GM18520 (cell line): ENCODE measurements at regions not wholly inside any gene's neighbourhood (a gene's known extent, or its start where the extent isn't known, plus 50 kb on each side); places are given as distances from the start of the nearest gene placed in this dataset.

Experiments used
- ATAC-seq: cut with Tn5 transposase; IDR thresholded peaks from one replicate; pipeline ENCODE4 v1.9.1; 2021; ENCODE audit not compliant: unreplicated experiment

DNA sequence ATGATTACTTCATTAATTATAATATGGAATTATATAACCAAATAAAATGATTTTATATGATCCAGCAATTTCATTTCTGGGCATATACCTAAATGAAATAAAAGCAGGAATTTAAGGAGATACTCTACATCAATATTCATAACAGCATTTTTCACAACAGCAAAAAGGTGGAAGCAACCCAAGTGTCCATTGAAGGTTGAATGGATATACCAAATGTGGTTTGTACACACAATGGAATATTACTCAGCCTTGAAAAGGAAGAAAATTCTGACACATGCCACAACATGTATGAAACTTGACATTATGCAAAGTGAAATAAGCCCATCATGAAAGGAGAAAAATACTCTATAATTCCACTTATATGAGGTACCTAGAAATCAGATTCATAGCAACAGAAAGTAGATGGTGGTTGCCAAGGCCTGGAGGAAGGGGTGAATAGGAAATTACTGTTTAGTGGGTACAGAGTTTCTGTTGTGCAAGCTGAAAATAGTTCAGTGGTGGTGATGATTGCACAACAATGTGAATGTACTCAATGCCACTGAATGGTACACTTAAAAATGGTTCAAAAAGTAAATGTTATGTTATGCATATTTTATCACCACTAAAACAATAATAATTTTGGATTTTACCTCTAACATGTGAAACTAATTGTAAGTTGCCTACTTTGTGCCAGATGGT, 471.5 kb downstream of the SPRY1 start:
- ATAC-seq = no peak

DNA sequence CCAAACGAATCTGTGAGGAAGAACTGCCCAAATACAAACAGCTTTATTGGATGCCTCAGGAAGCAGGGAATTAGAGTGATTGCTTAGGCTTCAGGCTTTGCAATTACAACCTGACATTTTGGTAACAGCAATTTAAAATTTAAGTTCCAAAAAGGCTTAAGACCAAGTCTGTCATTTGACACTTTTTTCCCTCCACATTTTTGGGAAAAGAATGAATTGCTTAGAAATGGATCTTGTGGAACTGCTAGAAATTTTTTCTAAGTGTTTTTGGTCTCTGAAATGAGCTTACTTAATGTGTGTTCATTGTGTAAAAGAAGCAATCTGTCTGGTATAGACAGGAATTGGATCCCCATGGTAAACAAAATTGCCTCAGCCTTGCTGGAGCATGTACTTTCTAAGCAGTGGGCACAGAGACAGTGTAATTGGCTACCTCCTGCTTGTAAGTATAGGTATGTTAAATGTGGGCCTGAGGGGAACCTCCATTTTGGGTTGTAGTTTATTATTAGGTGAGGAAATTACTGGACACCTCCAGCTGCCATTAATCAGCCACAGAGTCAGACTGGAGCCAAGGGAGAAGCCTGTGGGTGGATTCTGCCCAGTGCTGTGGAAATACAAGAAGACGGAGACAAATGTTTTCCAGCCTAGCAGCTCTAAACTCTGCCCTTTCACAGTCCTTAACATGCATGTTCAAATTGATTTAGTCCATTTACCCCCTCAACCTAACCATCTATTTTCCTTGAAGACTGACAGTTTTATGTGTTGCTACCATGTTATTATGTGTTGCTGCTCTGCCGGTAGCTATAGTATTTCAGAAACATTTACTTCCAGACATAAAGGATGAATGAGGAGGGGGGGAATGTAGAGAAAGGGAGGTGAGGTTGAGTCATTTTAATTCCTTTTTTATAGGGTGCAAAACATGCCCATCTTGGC, 473.0 kb downstream of the SPRY1 start:
- ATAC-seq = no peak

DNA sequence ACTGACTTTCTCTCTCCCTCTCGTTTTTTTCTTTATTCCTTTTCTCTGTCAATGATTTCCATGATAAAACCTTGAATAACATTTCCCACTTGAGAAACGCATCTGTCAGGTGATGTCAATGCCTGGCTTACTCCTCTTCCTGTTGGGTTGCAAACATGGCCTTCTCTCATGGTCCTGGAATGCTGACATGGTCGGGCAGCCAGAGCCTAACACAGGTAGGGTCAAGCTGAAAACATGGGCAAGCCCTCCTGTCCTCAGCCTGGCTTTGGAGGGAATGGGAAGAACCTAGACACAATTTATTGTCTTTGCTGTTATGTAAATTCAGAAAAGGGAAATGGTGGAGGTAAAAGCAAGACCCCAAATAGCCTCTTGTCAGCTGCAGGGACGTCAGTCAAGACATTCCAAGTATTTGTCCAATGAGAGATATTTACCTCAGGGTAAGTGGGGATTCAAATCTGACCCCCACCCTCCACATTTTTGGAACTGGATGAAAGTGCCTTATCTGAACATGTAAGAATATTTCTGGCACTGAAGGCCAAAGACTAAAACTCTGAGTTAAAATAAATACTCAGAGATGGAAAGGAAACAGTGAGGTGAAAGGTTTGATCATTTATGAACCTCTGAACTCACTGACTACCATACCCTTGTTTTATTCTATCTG, 473.8 kb downstream of the SPRY1 start:
- no peak for ATAC-seq

- no peak for ATAC-seq
Observed at GRCh38 chr4:123871341-123871740, 474.7 kb downstream of the SPRY1 start.

GRCh38 chr4:123874063-123874462, 477.5 kb downstream of the SPRY1 start:
- no peak for ATAC-seq

DNA sequence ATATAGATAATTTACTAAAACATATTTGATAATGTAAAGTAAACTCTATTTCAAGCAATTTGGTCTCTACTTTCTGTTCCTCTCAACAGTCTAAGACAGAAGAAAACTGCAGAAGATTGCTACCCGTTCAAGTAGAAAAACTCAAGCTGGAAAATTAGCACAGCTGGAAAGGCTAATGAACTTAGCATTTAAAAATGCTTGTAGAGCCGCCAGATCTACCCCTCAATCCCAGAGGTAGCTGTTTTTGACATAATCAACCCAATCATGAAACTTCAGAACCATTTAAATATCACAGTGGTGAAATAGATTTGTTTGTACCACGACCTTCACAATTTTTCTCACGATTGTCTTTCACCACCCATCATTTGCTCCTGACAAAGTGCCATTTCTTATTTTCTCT, 479.5 kb downstream of the SPRY1 start:
- no peak for ATAC-seq

- ATAC-seq = no peak
Observed at GRCh38 chr4:123876671-123877101, 480.1 kb downstream of the SPRY1 start.

DNA sequence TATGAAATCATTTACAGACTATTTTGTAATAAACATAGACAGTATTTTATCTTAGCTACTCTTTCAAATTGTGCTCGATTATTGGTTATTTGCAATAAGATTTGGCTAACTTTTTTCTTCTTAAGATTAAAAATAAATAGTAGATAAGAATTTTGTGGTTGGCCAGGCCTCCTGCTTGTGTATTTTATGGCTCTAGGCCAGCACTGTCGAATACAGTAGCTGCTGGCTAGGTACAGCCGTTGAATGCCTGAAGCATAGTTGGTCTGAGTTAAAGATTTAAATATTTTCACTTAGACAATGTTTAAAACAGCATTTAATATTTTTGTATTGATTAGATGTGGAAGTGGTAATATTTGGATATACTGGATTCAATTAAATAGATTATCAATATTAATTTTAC, 481.0 kb downstream of the SPRY1 start:
- no peak for ATAC-seq

- no peak for ATAC-seq
Observed at GRCh38 chr4:123878976-123879375, 482.4 kb downstream of the SPRY1 start.

GRCh38 chr4:123880631-123881030, 484.0 kb downstream of the SPRY1 start:
- ATAC-seq = no peak

DNA sequence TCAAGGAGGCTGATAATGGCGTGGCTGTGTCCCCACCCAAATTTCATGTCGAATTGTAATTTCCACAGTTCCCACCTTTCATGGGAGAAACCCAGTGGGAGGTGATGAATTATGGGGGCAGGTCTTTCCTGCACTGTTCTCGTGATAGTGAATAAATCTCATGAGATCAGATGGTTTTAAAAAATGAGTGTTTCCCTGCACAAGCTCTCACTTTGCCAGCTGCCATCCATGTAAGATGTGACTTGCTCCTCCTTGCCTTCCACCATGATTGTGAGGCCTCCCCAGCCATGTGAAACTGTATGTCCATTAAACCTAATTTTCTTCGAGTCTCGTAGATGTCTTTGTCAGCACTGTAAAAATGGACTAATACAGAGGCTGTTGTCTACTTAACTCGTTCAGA, 488.3 kb downstream of the SPRY1 start:
- no peak for ATAC-seq

GRCh38 chr4:123889507-123889906, 492.9 kb downstream of the SPRY1 start:
- ATAC-seq = no peak

DNA sequence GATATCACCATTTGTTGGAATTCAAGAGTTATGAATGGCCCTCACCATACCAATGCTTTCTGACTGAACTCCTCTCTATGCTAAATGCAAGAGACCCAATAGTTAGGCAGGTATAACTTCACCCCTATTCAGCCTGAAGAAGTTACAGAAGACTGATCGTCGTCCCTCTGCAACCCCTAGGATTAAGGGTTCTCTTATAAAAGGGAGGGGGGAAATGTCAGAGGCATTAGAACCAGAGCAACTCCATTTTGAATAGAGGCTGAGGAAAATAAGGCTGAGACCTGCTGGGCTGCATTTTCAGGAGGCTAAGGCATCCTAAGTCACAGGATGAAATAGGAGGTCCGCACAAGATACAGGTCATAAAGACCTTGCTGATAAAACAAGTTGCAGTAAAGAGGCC, 494.3 kb downstream of the SPRY1 start:
- no peak for ATAC-seq

- no peak for ATAC-seq
Observed at GRCh38 chr4:123891881-123892280, 495.3 kb downstream of the SPRY1 start.

DNA sequence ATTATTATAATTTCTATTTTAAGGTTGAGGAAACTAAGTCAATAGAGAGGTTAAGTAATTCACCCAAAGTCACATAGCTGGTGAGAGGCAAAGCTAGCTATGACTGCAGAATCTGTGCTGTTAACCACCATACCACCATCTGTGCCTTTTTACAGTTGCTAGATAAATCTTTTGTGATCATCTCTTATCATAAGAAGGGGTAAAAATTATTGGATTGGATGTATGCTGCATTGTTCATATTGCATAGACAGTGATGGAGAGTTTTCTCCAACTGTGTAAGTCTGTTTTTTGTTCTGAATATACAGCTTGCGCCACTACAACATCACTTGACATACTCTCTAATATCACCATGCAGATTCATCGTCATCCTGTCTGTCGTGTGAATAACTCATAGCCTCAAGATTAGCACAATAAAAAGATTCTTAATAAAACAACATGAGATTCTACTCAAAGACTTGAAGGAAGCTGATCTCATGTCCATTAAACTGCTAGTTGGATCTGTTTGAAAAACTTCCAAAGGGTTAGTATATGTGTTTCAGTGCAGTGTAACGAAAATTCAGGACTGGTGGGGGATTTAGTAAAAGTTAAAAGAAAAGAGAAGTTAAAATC, 495.9 kb downstream of the SPRY1 start:
- ATAC-seq = no peak

GRCh38 chr4:123893011-123893981, 496.7 kb downstream of the SPRY1 start:
- no peak for ATAC-seq

- no peak for ATAC-seq
Observed at GRCh38 chr4:123896446-123897071, 500.0 kb downstream of the SPRY1 start.

- ATAC-seq = no peak
Observed at GRCh38 chr4:123898946-123899666, 502.5 kb downstream of the SPRY1 start.

GRCh38 chr4:123904882-123905281, 508.3 kb downstream of the SPRY1 start:
- ATAC-seq = no peak
